Esophagus squamous epithelium (tissue), 4 donors: ENCODE measurements at regions not wholly inside any gene's neighbourhood (a gene's known extent, or its start where the extent isn't known, plus 50 kb on each side); places are given as distances from the start of the nearest gene placed in this dataset.

Experiments
- POLR2A ChIP-seq, 4 donors: fragments of 450-650 bp; IDR thresholded peaks; one replicate each; pipeline ENCODE4 v1.6.1; 2017; ENCODE audit warnings: antibody characterized with exemption in 4 of 4, mild to moderate bottlenecking in 4 of 4, moderate library complexity in 3 of 4
- TF ChIP-seq, protein P1 (sequence below), 6 experiments: fragments of 450-650 bp in 4 of 6; fragments of 200-600 bp in 2 of 6; sonication (generic) in 2 of 6; IDR thresholded peaks; one replicate each; pipeline ENCODE4 v1.5.1; 2016 to 2019; ENCODE audit warnings: antibody characterized with exemption in 6 of 6, mild to moderate bottlenecking in 4 of 6, moderate library complexity in 4 of 6

- TF ChIP-seq, protein P1, sequence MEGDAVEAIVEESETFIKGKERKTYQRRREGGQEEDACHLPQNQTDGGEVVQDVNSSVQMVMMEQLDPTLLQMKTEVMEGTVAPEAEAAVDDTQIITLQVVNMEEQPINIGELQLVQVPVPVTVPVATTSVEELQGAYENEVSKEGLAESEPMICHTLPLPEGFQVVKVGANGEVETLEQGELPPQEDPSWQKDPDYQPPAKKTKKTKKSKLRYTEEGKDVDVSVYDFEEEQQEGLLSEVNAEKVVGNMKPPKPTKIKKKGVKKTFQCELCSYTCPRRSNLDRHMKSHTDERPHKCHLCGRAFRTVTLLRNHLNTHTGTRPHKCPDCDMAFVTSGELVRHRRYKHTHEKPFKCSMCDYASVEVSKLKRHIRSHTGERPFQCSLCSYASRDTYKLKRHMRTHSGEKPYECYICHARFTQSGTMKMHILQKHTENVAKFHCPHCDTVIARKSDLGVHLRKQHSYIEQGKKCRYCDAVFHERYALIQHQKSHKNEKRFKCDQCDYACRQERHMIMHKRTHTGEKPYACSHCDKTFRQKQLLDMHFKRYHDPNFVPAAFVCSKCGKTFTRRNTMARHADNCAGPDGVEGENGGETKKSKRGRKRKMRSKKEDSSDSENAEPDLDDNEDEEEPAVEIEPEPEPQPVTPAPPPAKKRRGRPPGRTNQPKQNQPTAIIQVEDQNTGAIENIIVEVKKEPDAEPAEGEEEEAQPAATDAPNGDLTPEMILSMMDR (IDR thresholded peaks at IDR 0.05): no peak
- TF ChIP-seq POLR2A (IDR thresholded peaks at IDR 0.05): no peak
Measured at GRCh38 chr10:88159127-88159829, 295.9 kb downstream of the PTEN start.
